NK-92 treated with Interleukin-12 subunit alpha and Interleukin-12 subunit beta, amount 100 ng/mL, for 24 hours (cell line): ENCODE measurements at regions not wholly inside any gene's neighbourhood (a gene's known extent, or its start where the extent isn't known, plus 50 kb on each side); places are given as distances from the start of the nearest gene placed in this dataset.

ENCODE experiments used
- DNase-seq: peaks from one replicate; lab custom pipeline; 2025; lab: John Stamatoyannopoulos, UW

- no peak for DNase-seq
Measured at GRCh38 chr2:107218208-107218607, 332.2 kb upstream of the ST6GAL2 start.

GRCh38 chr2:107222466-107222865, 336.5 kb upstream of the ST6GAL2 start:
- no peak for DNase-seq

- no peak for DNase-seq
Measured at GRCh38 chr2:107235491-107236254, 349.7 kb upstream of the ST6GAL2 start.

- no peak for DNase-seq
Measured at GRCh38 chr2:107242811-107243210, 356.8 kb upstream of the ST6GAL2 start.

GRCh38 chr2:107248932-107249331, 363.0 kb upstream of the ST6GAL2 start:
- DNase-seq, result no peak

GRCh38 chr2:107255744-107256143, 369.8 kb upstream of the ST6GAL2 start:
- no peak for DNase-seq

GRCh38 chr2:107258531-107259407, 372.8 kb upstream of the ST6GAL2 start:
- no peak for DNase-seq

- DNase-seq, result no peak
Measured at GRCh38 chr2:107259408-107260195, 373.6 kb upstream of the ST6GAL2 start.

- DNase-seq, result no peak
Measured at GRCh38 chr2:107263628-107264027, 377.7 kb upstream of the ST6GAL2 start.

- DNase-seq, result no peak
Measured at GRCh38 chr2:107264184-107264583, 378.2 kb upstream of the ST6GAL2 start.

- no peak for DNase-seq
Measured at GRCh38 chr2:107266555-107266954, 380.6 kb upstream of the ST6GAL2 start.

- no peak for DNase-seq
Measured at GRCh38 chr2:107267086-107267485, 381.1 kb upstream of the ST6GAL2 start.

GRCh38 chr2:107276034-107276433, 390.1 kb upstream of the ST6GAL2 start:
- no peak for DNase-seq

GRCh38 chr2:107278672-107279071, 392.7 kb upstream of the ST6GAL2 start:
- no peak for DNase-seq

- DNase-seq, result no peak
Measured at GRCh38 chr2:107281637-107282036, 395.7 kb upstream of the ST6GAL2 start.

- no peak for DNase-seq
Measured at GRCh38 chr2:107282135-107282534, 396.2 kb upstream of the ST6GAL2 start.

- no peak for DNase-seq
Measured at GRCh38 chr2:107285621-107286299, 399.8 kb upstream of the ST6GAL2 start.

- DNase-seq, result no peak
Measured at GRCh38 chr2:107290041-107290440, 404.1 kb upstream of the ST6GAL2 start.

- no peak for DNase-seq
Measured at GRCh38 chr2:107303964-107304363, 418.0 kb upstream of the ST6GAL2 start.

- no peak for DNase-seq
Measured at GRCh38 chr2:107305966-107306365, 420.0 kb upstream of the ST6GAL2 start.

- no peak for DNase-seq
Measured at GRCh38 chr2:107306881-107307280, 420.9 kb upstream of the ST6GAL2 start.

- no peak for DNase-seq
Measured at GRCh38 chr2:107308835-107309234, 422.9 kb upstream of the ST6GAL2 start.
